ENCODE measurements at regions not wholly inside any gene's neighbourhood (a gene's known extent, or its start where the extent isn't known, plus 50 kb on each side); places are given as distances from the start of the nearest gene placed in this dataset.

- TF ChIP-seq CTCF (IDR thresholded peaks at IDR 0.05) (no peak), EP300 (IDR thresholded peaks at IDR 0.05) (no peak), HDAC2 (IDR thresholded peaks at IDR 0.05) (no peak), RFX5 (IDR thresholded peaks at IDR 0.05) (no peak), CHD4 (IDR thresholded peaks at IDR 0.05; ENCODE audit: borderline replicate concordance) (no peak), POLR2A (IDR thresholded peaks at IDR 0.05; ENCODE audit: low read length) (no peak), ELK1 (IDR thresholded peaks at IDR 0.05; ENCODE audit: low read depth, low read length) (no peak)
Observed at GRCh38 chr1:29471487-29472313, 235.4 kb downstream of the PTPRU start.
